ENCODE measurements at regions not wholly inside any gene's neighbourhood (a gene's known extent, or its start where the extent isn't known, plus 50 kb on each side); places are given as distances from the start of the nearest gene placed in this dataset.

GRCh38 chr2:217456016-217456415, 546.8 kb downstream of the TNS1 start:
- Histone ChIP-seq H3K4me1 (ENCODE audit: control insufficient read depth in 5 of 5, insufficient read depth in 5 of 5, low read length in 5 of 5) (peaks cover 0 to 31% (median 0%) of the 10 kb centered on the region in 5 donors), H3K9me3 (ENCODE audit: control insufficient read depth in 4 of 4, insufficient read depth in 3 of 4, low read length in 3 of 4) (peaks cover 0 to 3% (median 0%) of the 10 kb centered on the region in 4 donors), H3K4me3 (no peak overlapping the region), H3K27me3 (ENCODE audit: control insufficient read depth in 3 of 3, insufficient read depth in 3 of 3, low read length in 2 of 3) (no peaks in the 10 kb centered on the region), H3K36me3 (ENCODE audit: control insufficient read depth in 4 of 4, insufficient read depth in 4 of 4, low read length in 4 of 4) (no peaks in the 10 kb centered on the region), H3K9ac (ENCODE audit: insufficient read depth in 1 of 2, low read length in 2 of 2) (no peak overlapping the region), H3K27ac (ENCODE audit: low read depth in 1 of 2, low read length in 1 of 2) (no peak overlapping the region)
- TF ChIP-seq, protein P1, sequence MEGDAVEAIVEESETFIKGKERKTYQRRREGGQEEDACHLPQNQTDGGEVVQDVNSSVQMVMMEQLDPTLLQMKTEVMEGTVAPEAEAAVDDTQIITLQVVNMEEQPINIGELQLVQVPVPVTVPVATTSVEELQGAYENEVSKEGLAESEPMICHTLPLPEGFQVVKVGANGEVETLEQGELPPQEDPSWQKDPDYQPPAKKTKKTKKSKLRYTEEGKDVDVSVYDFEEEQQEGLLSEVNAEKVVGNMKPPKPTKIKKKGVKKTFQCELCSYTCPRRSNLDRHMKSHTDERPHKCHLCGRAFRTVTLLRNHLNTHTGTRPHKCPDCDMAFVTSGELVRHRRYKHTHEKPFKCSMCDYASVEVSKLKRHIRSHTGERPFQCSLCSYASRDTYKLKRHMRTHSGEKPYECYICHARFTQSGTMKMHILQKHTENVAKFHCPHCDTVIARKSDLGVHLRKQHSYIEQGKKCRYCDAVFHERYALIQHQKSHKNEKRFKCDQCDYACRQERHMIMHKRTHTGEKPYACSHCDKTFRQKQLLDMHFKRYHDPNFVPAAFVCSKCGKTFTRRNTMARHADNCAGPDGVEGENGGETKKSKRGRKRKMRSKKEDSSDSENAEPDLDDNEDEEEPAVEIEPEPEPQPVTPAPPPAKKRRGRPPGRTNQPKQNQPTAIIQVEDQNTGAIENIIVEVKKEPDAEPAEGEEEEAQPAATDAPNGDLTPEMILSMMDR (IDR thresholded peaks at IDR 0.05; ENCODE audit: control extremely low read depth, extremely low read depth): no peak
- DNase-seq (no peak), ATAC-seq (ENCODE audit: insufficient read depth, low FRiP score) (no peak)
- WGBS, 2 donors: 86 to 95% methylated on average over 2 of the region's 2 CpGs

DNA sequence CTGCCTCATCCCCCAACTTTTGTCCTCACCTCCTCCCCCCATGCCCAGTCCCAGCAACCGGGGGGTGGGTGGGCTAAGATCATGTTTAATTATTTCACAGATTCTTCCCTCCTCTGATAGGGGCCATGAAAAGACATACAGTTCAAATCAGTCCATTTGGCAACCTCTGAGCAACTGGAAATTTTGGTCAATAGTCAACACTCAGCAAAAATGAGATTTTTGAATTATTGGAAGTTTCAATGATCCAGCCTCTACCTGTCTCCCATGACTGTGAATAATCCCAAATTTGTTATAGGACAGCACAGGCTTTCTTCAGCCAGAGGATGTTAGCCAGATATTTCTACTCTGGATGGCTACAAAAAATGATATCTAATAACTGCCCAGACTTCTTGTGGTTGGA, 549.9 kb downstream of the TNS1 start:
- Histone ChIP-seq H3K4me3 (no peak overlapping the region), H3K36me3 (ENCODE audit: control insufficient read depth in 4 of 4, insufficient read depth in 4 of 4, low read length in 4 of 4) (no peaks in the 10 kb centered on the region), H3K27me3 (ENCODE audit: control insufficient read depth in 3 of 3, insufficient read depth in 3 of 3, low read length in 2 of 3) (no peaks in the 10 kb centered on the region), H3K9ac (ENCODE audit: insufficient read depth in 1 of 2, low read length in 2 of 2) (no peak overlapping the region), H3K27ac (ENCODE audit: low read depth in 1 of 2, low read length in 1 of 2) (no peak overlapping the region), H3K4me1 (ENCODE audit: control insufficient read depth in 5 of 5, insufficient read depth in 5 of 5, low read length in 5 of 5) (peaks cover 0 to 14% (median 0%) of the 10 kb centered on the region in 5 donors), H3K9me3 (ENCODE audit: control insufficient read depth in 4 of 4, insufficient read depth in 3 of 4, low read length in 3 of 4) (peaks cover 0 to 3% (median 0%) of the 10 kb centered on the region in 4 donors)
- DNase-seq: no peak
- TF ChIP-seq, protein P1 (IDR thresholded peaks at IDR 0.05; ENCODE audit: control extremely low read depth, extremely low read depth): no peak
- ATAC-seq (ENCODE audit: insufficient read depth, low FRiP score): no peak
- 91 to 94% methylated on average over 1 of the region's 1 CpG for WGBS, 2 donors

DNA sequence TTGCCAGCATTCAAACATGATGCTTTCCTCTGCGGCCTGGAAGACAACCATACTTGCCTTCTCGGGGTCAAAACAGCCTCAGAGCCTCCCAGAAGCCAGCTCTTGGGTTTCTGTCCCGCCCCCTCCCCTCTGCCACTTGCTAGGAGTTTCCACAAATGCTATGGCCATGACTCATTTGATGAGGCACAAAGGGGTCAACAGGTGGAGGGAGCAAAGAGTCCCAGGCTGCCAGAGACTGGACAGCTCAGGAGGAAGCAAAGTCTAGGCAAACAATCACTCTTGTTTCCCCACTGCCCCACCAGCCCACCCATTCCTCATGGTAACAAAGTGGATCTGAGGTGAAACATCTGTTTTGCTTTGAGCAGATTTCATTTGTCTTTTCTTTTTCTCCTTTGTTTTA, 551.1 kb downstream of the TNS1 start:
- DNase-seq (peak in 2 of 3 donors; percentile 40 to 65), ATAC-seq (ENCODE audit: insufficient read depth, low FRiP score) (no peak)
- H3K4me3 ChIP-seq: no peak overlapping the region
- WGBS, 2 donors: 83 to 90% methylated on average over 3 of the region's 3 CpGs
- H3K4me1 ChIP-seq (ENCODE audit: control insufficient read depth in 5 of 5, insufficient read depth in 5 of 5, low read length in 5 of 5): peaks cover 0 to 14% (median 0%) of the 10 kb centered on the region in 5 donors
- H3K9ac ChIP-seq (ENCODE audit: insufficient read depth in 1 of 2, low read length in 2 of 2): no peak overlapping the region
- no peak overlapping the region for H3K27ac ChIP-seq (ENCODE audit: low read depth in 1 of 2, low read length in 1 of 2)
- no peaks in the 10 kb centered on the region for H3K36me3 ChIP-seq (ENCODE audit: control insufficient read depth in 4 of 4, insufficient read depth in 4 of 4, low read length in 4 of 4)
- H3K27me3 ChIP-seq (ENCODE audit: control insufficient read depth in 3 of 3, insufficient read depth in 3 of 3, low read length in 2 of 3): no peaks in the 10 kb centered on the region
- TF ChIP-seq, protein P1 (IDR thresholded peaks at IDR 0.05; ENCODE audit: control extremely low read depth, extremely low read depth): no peak
- H3K9me3 ChIP-seq (ENCODE audit: control insufficient read depth in 4 of 4, insufficient read depth in 3 of 4, low read length in 3 of 4): peaks cover 0 to 3% (median 0%) of the 10 kb centered on the region in 4 donors

- Histone ChIP-seq H3K9ac (ENCODE audit: insufficient read depth in 1 of 2, low read length in 2 of 2) (no peak overlapping the region), H3K9me3 (ENCODE audit: control insufficient read depth in 4 of 4, insufficient read depth in 3 of 4, low read length in 3 of 4) (no peaks in the 10 kb centered on the region), H3K36me3 (ENCODE audit: control insufficient read depth in 4 of 4, insufficient read depth in 4 of 4, low read length in 4 of 4) (no peaks in the 10 kb centered on the region), H3K27me3 (ENCODE audit: control insufficient read depth in 3 of 3, insufficient read depth in 3 of 3, low read length in 2 of 3) (no peaks in the 10 kb centered on the region), H3K27ac (ENCODE audit: low read depth in 1 of 2, low read length in 1 of 2) (no peak overlapping the region), H3K4me3 (no peak overlapping the region), H3K4me1 (ENCODE audit: control insufficient read depth in 5 of 5, insufficient read depth in 5 of 5, low read length in 5 of 5) (peaks cover 0 to 14% (median 2%) of the 10 kb centered on the region in 5 donors)
- ATAC-seq (ENCODE audit: insufficient read depth, low FRiP score) (no peak), DNase-seq (peak in 1 of 3 donors; percentile 41)
- 87 to 93% methylated on average over 8 of the region's 8 CpGs for WGBS, 2 donors
- TF ChIP-seq, protein P1 (IDR thresholded peaks at IDR 0.05; ENCODE audit: control extremely low read depth, extremely low read depth): no peak
These were observed 553.4 kb downstream of the TNS1 start for GRCh38 chr2:217449444-217449843.
